CD4-positive, CD25-positive, alpha-beta regulatory T cell (primary cell): ENCODE measurements at regions not wholly inside any gene's neighbourhood (a gene's known extent, or its start where the extent isn't known, plus 50 kb on each side); places are given as distances from the start of the nearest gene placed in this dataset.

Experiments used
- ATAC-seq, 2 donors: fragments of 150-1000 bp; cut with Tn5 transposase; one replicate each; pipeline ENCODE4 v1.10.0; 2021; ENCODE audit warnings: low read depth in 2 of 2, moderate number of reproducible peaks in 2 of 2, moderate library complexity in 1 of 2
- DNase-seq, 3 donors: peaks; one replicate each; pipeline versions ENCODE4 v3.0.0 to v3.0.0-alpha.2; 2012 to 2022; ENCODE audit warnings: mixed read lengths in 1 of 3
- H3K27ac ChIP-seq: one replicate; pipeline ENCODE4 v1.7.0; 2013; ENCODE audit warnings: mild to moderate bottlenecking, low read length; ENCODE audit not compliant: insufficient read depth, poor library complexity, severe bottlenecking
- H3K27me3 ChIP-seq: one replicate; pipeline ENCODE4 v1.7.0; 2013; ENCODE audit warnings: low read length; ENCODE audit not compliant: control insufficient read depth, insufficient read depth
- H3K36me3 ChIP-seq: one replicate; pipeline ENCODE4 v1.7.0; 2013; ENCODE audit warnings: mild to moderate bottlenecking, low read length, moderate library complexity; ENCODE audit not compliant: control insufficient read depth, insufficient read depth
- H3K4me1 ChIP-seq: 2 replicates; pipeline ENCODE4 v1.7.0; 2013; ENCODE audit warnings: mild to moderate bottlenecking, low read length; ENCODE audit not compliant: insufficient read depth, control insufficient read depth, poor library complexity, severe bottlenecking
- H3K4me3 ChIP-seq: one replicate; pipeline ENCODE4 v1.7.0; 2013; ENCODE audit warnings: low read depth, mild to moderate bottlenecking, low read length, moderate library complexity
- H3K9me3 ChIP-seq, 2 experiments: 1 replicate in 1 of 2; 2 replicates in 1 of 2; pipeline ENCODE4 v1.7.0; 2013; ENCODE audit warnings: low read length in 2 of 2, mild to moderate bottlenecking in 1 of 2, moderate library complexity in 1 of 2; ENCODE audit not compliant: control insufficient read depth in 2 of 2
- H3K27ac Mint-ChIP-seq, 3 donors: one replicate each; pipeline ENCODE4 v1.8.0; 2020 to 2022; ENCODE audit warnings: mild to moderate bottlenecking in 3 of 3, mixed read lengths in 3 of 3, moderate library complexity in 2 of 3
- H3K27me3 Mint-ChIP-seq: one replicate; pipeline ENCODE4 v1.8.0; 2022; ENCODE audit warnings: mild to moderate bottlenecking, mixed read lengths
- H3K36me3 Mint-ChIP-seq: one replicate; pipeline ENCODE4 v1.8.0; 2020; ENCODE audit warnings: mixed read lengths
- H3K4me1 Mint-ChIP-seq, 4 donors: one replicate each; pipeline ENCODE4 v1.8.0; 2020 to 2022; ENCODE audit warnings: mixed read lengths in 4 of 4, mild to moderate bottlenecking in 1 of 4
- H3K4me3 Mint-ChIP-seq, 4 donors: one replicate each; pipeline ENCODE4 v1.8.0; 2020 to 2022; ENCODE audit warnings: mild to moderate bottlenecking in 4 of 4, mixed read lengths in 4 of 4, moderate library complexity in 3 of 4
- H3K9me3 Mint-ChIP-seq, 7 donors: one replicate each; pipeline ENCODE4 v1.8.0; 2020 to 2022; ENCODE audit warnings: mixed read lengths in 7 of 7, mild to moderate bottlenecking in 3 of 7, moderate library complexity in 2 of 7

- Mint-ChIP-seq H3K27ac (no peak overlapping the region), H3K4me3 (no peak overlapping the region)
- ATAC-seq = no peak
Observed at GRCh38 chr13:68846663-68847062, 1261.0 kb upstream of the ATXN8OS start.

GRCh38 chr13:68834375-68834774, 1273.3 kb upstream of the ATXN8OS start:
- Histone ChIP-seq H3K9me3 (peaks cover 0 to 5% of the 10 kb centered on the region in 2 experiments), H3K36me3 (no peaks in the 10 kb centered on the region), H3K4me3 (no peak overlapping the region), H3K4me1 (no peaks in the 10 kb centered on the region), H3K27me3 (no peaks in the 10 kb centered on the region), H3K27ac (no peak overlapping the region)
- Mint-ChIP-seq H3K27me3 (no peaks in the 10 kb centered on the region), H3K4me3 (no peak overlapping the region), H3K9me3 (peaks cover 4 to 17% (median 13%) of the 10 kb centered on the region in 7 donors), H3K27ac (no peak overlapping the region), H3K4me1 (peaks cover 0 to 5% (median 0%) of the 10 kb centered on the region in 4 donors), H3K36me3 (no peaks in the 10 kb centered on the region)
- no peak for ATAC-seq
- no peak for DNase-seq

More at GRCh38 chr13:68846663-68847062, 1261.0 kb upstream of the ATXN8OS start:
- Mint-ChIP-seq H3K36me3 (no peaks in the 10 kb centered on the region), H3K4me1 (no peaks in the 10 kb centered on the region), H3K9me3 (peaks cover 0 to 33% (median 10%) of the 10 kb centered on the region in 7 donors), H3K27me3 (no peaks in the 10 kb centered on the region)
- no peak for DNase-seq
- H3K4me1 ChIP-seq = no peaks in the 10 kb centered on the region
- no peak overlapping the region for H3K4me3 ChIP-seq
- no peak overlapping the region for H3K27ac ChIP-seq
- H3K27me3 ChIP-seq = no peaks in the 10 kb centered on the region
- H3K36me3 ChIP-seq = no peaks in the 10 kb centered on the region
- H3K9me3 ChIP-seq = peaks cover 7 to 10% of the 10 kb centered on the region in 2 experiments

- H3K4me3 ChIP-seq = no peak overlapping the region
- H3K4me1 Mint-ChIP-seq = no peaks in the 10 kb centered on the region
- H3K36me3 Mint-ChIP-seq = no peaks in the 10 kb centered on the region
- no peaks in the 10 kb centered on the region for H3K36me3 ChIP-seq
- no peak overlapping the region for H3K27ac Mint-ChIP-seq
- ATAC-seq (no peak), DNase-seq (no peak)
- H3K27me3 Mint-ChIP-seq = no peaks in the 10 kb centered on the region
- no peaks in the 10 kb centered on the region for H3K4me1 ChIP-seq
- H3K27ac ChIP-seq = no peak overlapping the region
- H3K9me3 Mint-ChIP-seq = peaks cover 0 to 20% (median 5%) of the 10 kb centered on the region in 7 donors
- H3K4me3 Mint-ChIP-seq = no peak overlapping the region
- H3K9me3 ChIP-seq = peaks cover 4% of the 10 kb centered on the region in 2 experiments
- no peaks in the 10 kb centered on the region for H3K27me3 ChIP-seq
Observed at GRCh38 chr13:68816715-68817114, 1290.9 kb upstream of the ATXN8OS start.

GRCh38 chr13:68813180-68813796, 1294.3 kb upstream of the ATXN8OS start:
- H3K27me3 ChIP-seq = no peaks in the 10 kb centered on the region

GRCh38 chr13:68810660-68811059, 1297.0 kb upstream of the ATXN8OS start:
- no peaks in the 10 kb centered on the region for H3K27me3 Mint-ChIP-seq
- no peaks in the 10 kb centered on the region for H3K36me3 Mint-ChIP-seq
- ATAC-seq (no peak), DNase-seq (no peak)
- H3K4me3 Mint-ChIP-seq = no peak overlapping the region
- H3K36me3 ChIP-seq = no peaks in the 10 kb centered on the region
- peaks cover 0 to 7% (median 2%) of the 10 kb centered on the region in 7 donors for H3K9me3 Mint-ChIP-seq
- H3K4me1 Mint-ChIP-seq = no peaks in the 10 kb centered on the region
- no peak overlapping the region for H3K27ac ChIP-seq
- no peak overlapping the region for H3K4me3 ChIP-seq
- H3K27me3 ChIP-seq = no peaks in the 10 kb centered on the region
- H3K4me1 ChIP-seq = no peaks in the 10 kb centered on the region
- no peak overlapping the region for H3K27ac Mint-ChIP-seq
- H3K9me3 ChIP-seq = peaks cover 0 to 5% of the 10 kb centered on the region in 2 experiments

More at GRCh38 chr13:68813180-68813796, 1294.3 kb upstream of the ATXN8OS start:
- Mint-ChIP-seq H3K4me1 (no peaks in the 10 kb centered on the region), H3K9me3 (peaks cover 0 to 10% (median 2%) of the 10 kb centered on the region in 7 donors), H3K27ac (no peak overlapping the region), H3K4me3 (no peak overlapping the region), H3K27me3 (no peaks in the 10 kb centered on the region), H3K36me3 (no peaks in the 10 kb centered on the region)
- H3K9me3 ChIP-seq = peaks cover 0 to 9% of the 10 kb centered on the region in 2 experiments
- H3K4me1 ChIP-seq = no peaks in the 10 kb centered on the region
- no peak for DNase-seq
- H3K36me3 ChIP-seq = no peaks in the 10 kb centered on the region
- no peak overlapping the region for H3K4me3 ChIP-seq
- H3K27ac ChIP-seq = no peak overlapping the region
- ATAC-seq = no peak

- no peak for ATAC-seq
- Histone ChIP-seq H3K4me3 (no peak overlapping the region), H3K36me3 (no peaks in the 10 kb centered on the region), H3K4me1 (no peaks in the 10 kb centered on the region), H3K27me3 (no peaks in the 10 kb centered on the region), H3K27ac (no peak overlapping the region), H3K9me3 (peaks cover 0 to 5% of the 10 kb centered on the region in 2 experiments)
- Mint-ChIP-seq H3K27me3 (no peaks in the 10 kb centered on the region), H3K4me3 (no peak overlapping the region), H3K27ac (no peak overlapping the region), H3K36me3 (no peaks in the 10 kb centered on the region), H3K9me3 (peaks cover 0 to 7% (median 0%) of the 10 kb centered on the region in 7 donors), H3K4me1 (no peaks in the 10 kb centered on the region)
- no peak for DNase-seq
Observed at GRCh38 chr13:68808456-68808855, 1299.2 kb upstream of the ATXN8OS start.

- no peaks in the 10 kb centered on the region for H3K36me3 ChIP-seq
- no peaks in the 10 kb centered on the region for H3K27me3 Mint-ChIP-seq
- H3K9me3 ChIP-seq = peaks cover 0 to 5% of the 10 kb centered on the region in 2 experiments
Observed at GRCh38 chr13:68806125-68806524, 1301.5 kb upstream of the ATXN8OS start.

GRCh38 chr13:68784275-68784674, 1323.4 kb upstream of the ATXN8OS start:
- Histone ChIP-seq H3K36me3 (no peaks in the 10 kb centered on the region), H3K9me3 (peaks cover 0 to 3% of the 10 kb centered on the region in 2 experiments), H3K4me1 (no peaks in the 10 kb centered on the region), H3K27ac (no peak overlapping the region), H3K4me3 (no peak overlapping the region), H3K27me3 (no peaks in the 10 kb centered on the region)
- Mint-ChIP-seq H3K36me3 (no peaks in the 10 kb centered on the region), H3K9me3 (peaks cover 6 to 43% (median 10%) of the 10 kb centered on the region in 7 donors), H3K27me3 (no peaks in the 10 kb centered on the region), H3K4me1 (no peaks in the 10 kb centered on the region), H3K4me3 (no peak overlapping the region), H3K27ac (no peak overlapping the region)
- DNase-seq (no peak), ATAC-seq (no peak)

More at GRCh38 chr13:68806125-68806524, 1301.5 kb upstream of the ATXN8OS start:
- Mint-ChIP-seq H3K4me1 (no peaks in the 10 kb centered on the region), H3K4me3 (no peak overlapping the region), H3K27ac (no peak overlapping the region), H3K9me3 (peaks cover 0 to 11% (median 0%) of the 10 kb centered on the region in 7 donors), H3K36me3 (no peaks in the 10 kb centered on the region)
- Histone ChIP-seq H3K27me3 (no peaks in the 10 kb centered on the region), H3K4me3 (no peak overlapping the region), H3K4me1 (no peaks in the 10 kb centered on the region), H3K27ac (no peak overlapping the region)
- ATAC-seq (no peak), DNase-seq (no peak)
